ENCODE measurements at regions not wholly inside any gene's neighbourhood (a gene's known extent, or its start where the extent isn't known, plus 50 kb on each side); places are given as distances from the start of the nearest gene placed in this dataset.

DNA sequence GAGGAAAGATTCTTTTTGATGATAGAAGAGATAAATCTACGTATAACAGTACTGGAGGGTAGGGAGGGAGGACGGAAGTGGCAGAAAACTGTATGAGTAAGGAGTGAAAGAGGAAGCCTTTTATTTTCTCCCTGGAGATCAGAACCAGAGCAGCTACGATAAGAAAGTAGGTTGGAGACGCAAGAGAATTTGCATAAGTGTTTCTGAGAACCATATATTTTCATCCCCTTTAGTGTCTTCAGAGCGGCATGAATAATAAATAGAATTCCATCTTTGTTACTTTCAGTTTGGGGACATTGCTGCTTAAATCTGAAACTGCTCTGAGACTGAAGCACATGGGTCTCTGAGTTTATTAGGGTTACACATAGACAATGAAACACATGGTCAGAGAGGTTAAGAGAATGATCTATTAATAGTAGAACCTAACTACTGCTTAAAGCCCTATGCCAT is 230.2 kb upstream of the TNP1 start:
- TF ChIP-seq, protein P1, sequence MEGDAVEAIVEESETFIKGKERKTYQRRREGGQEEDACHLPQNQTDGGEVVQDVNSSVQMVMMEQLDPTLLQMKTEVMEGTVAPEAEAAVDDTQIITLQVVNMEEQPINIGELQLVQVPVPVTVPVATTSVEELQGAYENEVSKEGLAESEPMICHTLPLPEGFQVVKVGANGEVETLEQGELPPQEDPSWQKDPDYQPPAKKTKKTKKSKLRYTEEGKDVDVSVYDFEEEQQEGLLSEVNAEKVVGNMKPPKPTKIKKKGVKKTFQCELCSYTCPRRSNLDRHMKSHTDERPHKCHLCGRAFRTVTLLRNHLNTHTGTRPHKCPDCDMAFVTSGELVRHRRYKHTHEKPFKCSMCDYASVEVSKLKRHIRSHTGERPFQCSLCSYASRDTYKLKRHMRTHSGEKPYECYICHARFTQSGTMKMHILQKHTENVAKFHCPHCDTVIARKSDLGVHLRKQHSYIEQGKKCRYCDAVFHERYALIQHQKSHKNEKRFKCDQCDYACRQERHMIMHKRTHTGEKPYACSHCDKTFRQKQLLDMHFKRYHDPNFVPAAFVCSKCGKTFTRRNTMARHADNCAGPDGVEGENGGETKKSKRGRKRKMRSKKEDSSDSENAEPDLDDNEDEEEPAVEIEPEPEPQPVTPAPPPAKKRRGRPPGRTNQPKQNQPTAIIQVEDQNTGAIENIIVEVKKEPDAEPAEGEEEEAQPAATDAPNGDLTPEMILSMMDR (IDR thresholded peaks at IDR 0.05; ENCODE audit: borderline replicate concordance, extremely low read depth, low read length, poor library complexity, severe bottlenecking) = no peak
- TF ChIP-seq EZH2 (IDR thresholded peaks at IDR 0.05; ENCODE audit: borderline replicate concordance, low read depth, low read length, severe bottlenecking) = no peak
